Endodermal cell (in vitro differentiated cells): ENCODE measurements at regions not wholly inside any gene's neighbourhood (a gene's known extent, or its start where the extent isn't known, plus 50 kb on each side); places are given as distances from the start of the nearest gene placed in this dataset.
"Not testable (repeated sequence)": the region's sequence is repeated elsewhere in the genome, so short reads cannot be mapped to it uniquely, and the experiment has no call there.

ENCODE experiments used
- DNase-seq: peaks from one replicate; pipeline ENCODE4 v3.0.0-alpha.2; 2017
- H3K27ac ChIP-seq: 2 replicates; pipeline ENCODE4 v1.5.1; 2013; ENCODE audit warnings: mild to moderate bottlenecking, low read depth, low read length, moderate library complexity
- H3K27me3 ChIP-seq: 2 replicates; pipeline ENCODE4 v1.6.1; 2013; ENCODE audit warnings: mild to moderate bottlenecking, low read length, moderate library complexity; ENCODE audit not compliant: insufficient read depth, control insufficient read depth, poor library complexity, severe bottlenecking
- H3K36me3 ChIP-seq: 2 replicates; pipeline ENCODE4 v1.7.0; 2013; ENCODE audit warnings: mild to moderate bottlenecking, low read length, moderate library complexity; ENCODE audit not compliant: control insufficient read depth, insufficient read depth
- H3K4me1 ChIP-seq: one replicate; pipeline ENCODE4 v1.7.0; 2013; ENCODE audit warnings: low read length; ENCODE audit not compliant: control insufficient read depth, insufficient read depth
- H3K4me3 ChIP-seq: 2 replicates; pipeline ENCODE4 v1.5.1; 2013; ENCODE audit warnings: mild to moderate bottlenecking, low read length, moderate library complexity
- H3K9ac ChIP-seq: 2 replicates; pipeline ENCODE4 v1.6.1; 2013; ENCODE audit warnings: mild to moderate bottlenecking, low read length, moderate library complexity; ENCODE audit not compliant: poor library complexity, severe bottlenecking; ENCODE audit errors: extremely low read depth
- H3K9me3 ChIP-seq: 2 replicates; pipeline ENCODE4 v1.6.1; 2013; ENCODE audit warnings: mild to moderate bottlenecking, low read length, moderate library complexity; ENCODE audit not compliant: control insufficient read depth
- H3K27ac Mint-ChIP-seq: 2 replicates; pipeline ENCODE4 v1.8.0; 2020; ENCODE audit warnings: mixed read lengths
- H3K27me3 Mint-ChIP-seq: 2 replicates; pipeline ENCODE4 v1.8.0; 2021; ENCODE audit warnings: mild to moderate bottlenecking, mixed read lengths; ENCODE audit not compliant: insufficient read depth
- H3K36me3 Mint-ChIP-seq: 2 replicates; pipeline ENCODE4 v1.8.0; 2020; ENCODE audit warnings: low read depth, mixed read lengths
- H3K4me1 Mint-ChIP-seq: 2 replicates; pipeline ENCODE4 v1.8.0; 2020; ENCODE audit warnings: mixed read lengths
- H3K4me3 Mint-ChIP-seq: 2 replicates; pipeline ENCODE4 v1.8.0; 2020; ENCODE audit warnings: mild to moderate bottlenecking, moderate library complexity, mixed read lengths
- H3K9me3 Mint-ChIP-seq: 2 replicates; pipeline ENCODE4 v1.8.0; 2020; ENCODE audit warnings: mild to moderate bottlenecking, mixed read lengths
- WGBS, 2 experiments: methylation state at CpG; one replicate each; pipeline versions ENCODE4 v1.1.5 to v1.1.7; 2013; ENCODE audit warnings: missing lambda C conversion rate in 2 of 2, mixed read lengths in 1 of 2; ENCODE audit not compliant: insufficient coverage in 1 of 2, insufficient read length in 1 of 2; 5-methylcytosine and 5-hydroxymethylcytosine counted together
- TF ChIP-seq, protein P1 (sequence below): fragments of 200-600 bp; sonication (generic); conservative IDR thresholded peaks from 2 replicates; pipeline ENCODE4 v1.5.0; 2021; ENCODE audit warnings: antibody characterized with exemption, mild to moderate bottlenecking

- not testable (repeated sequence) for H3K9me3 Mint-ChIP-seq, H3K27me3 Mint-ChIP-seq, H3K9ac ChIP-seq
These were observed 72.8 kb upstream of the CRYM start for GRCh38 chr16:21350851-21351250.

GRCh38 chr16:21349336-21349735 is 71.2 kb upstream of the CRYM start:
- not testable (repeated sequence) for H3K4me3 Mint-ChIP-seq, H3K36me3 ChIP-seq, H3K4me3 ChIP-seq, H3K4me1 ChIP-seq, H3K36me3 Mint-ChIP-seq, H3K9me3 Mint-ChIP-seq, H3K9me3 ChIP-seq, H3K9ac ChIP-seq, H3K27me3 ChIP-seq, H3K27ac ChIP-seq, H3K4me1 Mint-ChIP-seq, H3K27ac Mint-ChIP-seq
- 78 to 87% methylated on average over 4 to 13 of the region's 13 CpGs for WGBS, 2 experiments
- H3K27me3 Mint-ChIP-seq: peaks cover 10% of the 10 kb centered on the region
- peak; percentile 57 for DNase-seq
- TF ChIP-seq, protein P1, sequence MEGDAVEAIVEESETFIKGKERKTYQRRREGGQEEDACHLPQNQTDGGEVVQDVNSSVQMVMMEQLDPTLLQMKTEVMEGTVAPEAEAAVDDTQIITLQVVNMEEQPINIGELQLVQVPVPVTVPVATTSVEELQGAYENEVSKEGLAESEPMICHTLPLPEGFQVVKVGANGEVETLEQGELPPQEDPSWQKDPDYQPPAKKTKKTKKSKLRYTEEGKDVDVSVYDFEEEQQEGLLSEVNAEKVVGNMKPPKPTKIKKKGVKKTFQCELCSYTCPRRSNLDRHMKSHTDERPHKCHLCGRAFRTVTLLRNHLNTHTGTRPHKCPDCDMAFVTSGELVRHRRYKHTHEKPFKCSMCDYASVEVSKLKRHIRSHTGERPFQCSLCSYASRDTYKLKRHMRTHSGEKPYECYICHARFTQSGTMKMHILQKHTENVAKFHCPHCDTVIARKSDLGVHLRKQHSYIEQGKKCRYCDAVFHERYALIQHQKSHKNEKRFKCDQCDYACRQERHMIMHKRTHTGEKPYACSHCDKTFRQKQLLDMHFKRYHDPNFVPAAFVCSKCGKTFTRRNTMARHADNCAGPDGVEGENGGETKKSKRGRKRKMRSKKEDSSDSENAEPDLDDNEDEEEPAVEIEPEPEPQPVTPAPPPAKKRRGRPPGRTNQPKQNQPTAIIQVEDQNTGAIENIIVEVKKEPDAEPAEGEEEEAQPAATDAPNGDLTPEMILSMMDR: peak; percentile 59

More at GRCh38 chr16:21350851-21351250, 72.8 kb upstream of the CRYM start:
- 89% methylated on average over 3 of the region's 6 CpGs; no CpG with 5 or more reads in 1 of the 2 experiments for WGBS, 2 experiments
- H3K9me3 ChIP-seq, DNase-seq, H3K27ac ChIP-seq, H3K4me1 ChIP-seq, H3K4me1 Mint-ChIP-seq, H3K27me3 ChIP-seq, H3K36me3 ChIP-seq, H3K4me3 ChIP-seq, H3K36me3 Mint-ChIP-seq, H3K4me3 Mint-ChIP-seq, H3K27ac Mint-ChIP-seq: not testable (repeated sequence)

DNA sequence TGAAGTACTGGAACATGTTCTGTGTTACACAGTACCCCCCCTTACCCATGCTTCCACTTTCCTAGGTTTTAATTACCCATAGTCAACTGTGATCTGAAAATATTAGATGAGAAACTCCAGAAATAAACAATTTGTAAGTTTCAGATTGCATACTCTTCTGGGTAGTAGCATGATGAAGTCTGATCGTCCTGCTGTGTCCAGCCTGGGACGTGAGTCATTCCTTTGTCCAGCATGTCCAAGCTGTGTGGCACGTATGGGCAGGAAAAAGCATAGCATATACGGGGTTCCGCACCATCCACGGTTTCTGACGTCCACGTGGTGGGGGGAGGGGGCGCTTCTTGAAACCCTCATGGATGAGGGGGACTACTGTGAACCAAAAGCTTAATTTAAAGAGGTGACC is 70.7 kb upstream of the CRYM start:
- not testable (repeated sequence) for H3K27me3 ChIP-seq, H3K36me3 Mint-ChIP-seq, H3K27ac ChIP-seq, H3K36me3 ChIP-seq, H3K27ac Mint-ChIP-seq, H3K4me3 ChIP-seq, H3K9me3 Mint-ChIP-seq, H3K4me1 ChIP-seq, H3K4me3 Mint-ChIP-seq, H3K9ac ChIP-seq, H3K4me1 Mint-ChIP-seq, H3K9me3 ChIP-seq
- 90 to 100% methylated on average over 2 to 8 of the region's 9 CpGs for WGBS, 2 experiments
- DNase-seq: peak; percentile 16
- H3K27me3 Mint-ChIP-seq: peaks cover 11% of the 10 kb centered on the region

- not testable (repeated sequence) for H3K9me3 ChIP-seq, H3K27me3 ChIP-seq, H3K4me1 Mint-ChIP-seq, DNase-seq, H3K4me1 ChIP-seq, H3K4me3 Mint-ChIP-seq, H3K36me3 ChIP-seq, H3K4me3 ChIP-seq, H3K27ac ChIP-seq, H3K27ac Mint-ChIP-seq, H3K9ac ChIP-seq, H3K36me3 Mint-ChIP-seq, H3K9me3 Mint-ChIP-seq
- 89% methylated on average over 5 of the region's 11 CpGs; no CpG with 5 or more reads in 1 of the 2 experiments for WGBS, 2 experiments
- H3K27me3 Mint-ChIP-seq: peaks cover 11% of the 10 kb centered on the region
These were observed 69.4 kb upstream of the CRYM start for GRCh38 chr16:21347538-21347937.

GRCh38 chr16:21346756-21347491 is 68.8 kb upstream of the CRYM start:
- not testable (repeated sequence) for H3K27me3 ChIP-seq, H3K9ac ChIP-seq, H3K9me3 ChIP-seq, H3K27ac Mint-ChIP-seq, H3K4me3 Mint-ChIP-seq, H3K36me3 Mint-ChIP-seq, H3K4me1 Mint-ChIP-seq, H3K4me3 ChIP-seq, H3K36me3 ChIP-seq, H3K9me3 Mint-ChIP-seq, H3K4me1 ChIP-seq, H3K27ac ChIP-seq
- 85 to 94% methylated on average over 2 to 24 of the region's 25 CpGs for WGBS, 2 experiments
- peak; percentile 39 for DNase-seq
- peaks cover 11% of the 10 kb centered on the region for H3K27me3 Mint-ChIP-seq

GRCh38 chr16:21344361-21344912 is 66.3 kb upstream of the CRYM start:
- not testable (repeated sequence) for H3K27ac Mint-ChIP-seq, H3K27ac ChIP-seq, H3K4me1 Mint-ChIP-seq, H3K9me3 Mint-ChIP-seq, H3K4me3 ChIP-seq, H3K27me3 ChIP-seq, H3K27me3 Mint-ChIP-seq, H3K9me3 ChIP-seq, H3K36me3 ChIP-seq, H3K4me3 Mint-ChIP-seq, DNase-seq, H3K36me3 Mint-ChIP-seq, H3K9ac ChIP-seq, H3K4me1 ChIP-seq
- WGBS, 2 experiments: 89 to 100% methylated on average over 3 to 9 of the region's 12 CpGs
